HepG2 (cell line): ENCODE measurements at regions not wholly inside any gene's neighbourhood (a gene's known extent, or its start where the extent isn't known, plus 50 kb on each side); places are given as distances from the start of the nearest gene placed in this dataset.

Experiments used
- ATAC-seq: fragments of 200-7000 bp; cut with Tn5 transposase; 3 replicates; pipeline ENCODE4 v1.9.1; 2020; ENCODE audit warnings: mild to moderate bottlenecking, moderate library complexity
- BruUV-seq: library from RNA; stranded (reverse); fragments of 400-500 nt; replicated peaks from 2 replicates; lab custom pipeline; 2021; lab: Mats Ljungman, UMichigan
- CTCF ChIA-PET: fragments of 300-600 bp; formaldehyde crosslinking; extraction: SDS; loops from one replicate; lab custom pipeline; 2021; ENCODE audit warnings: low total read pairs, inconsistent platforms, low intra/inter-chr PET ratio; lab: Yijun Ruan, JAX
- POLR2A ChIA-PET: fragments of 350-600 bp; sonication (Branson Sonifier 250); formaldehyde crosslinking; loops from one replicate; lab custom pipeline; 2020; ENCODE audit warnings: antibody characterized with exemption, inconsistent platforms; lab: Yijun Ruan, JAX
- DNase-seq: peaks from one replicate; pipeline ENCODE4 v3.0.0-alpha.2; 2015; ENCODE audit warnings: low spot score
- FAIRE-seq: peaks from 3 replicates; lab custom pipeline; 2011; peaks lifted over from hg19 to GRCh38; lab: Jason Lieb, UNC
- H2AFZ ChIP-seq: one replicate; pipeline ENCODE4 v1.6.1; 2011; ENCODE audit warnings: low read length, inconsistent platforms
- H3K27ac ChIP-seq: fragments of 300-600 bp; 3 replicates; pipeline ENCODE4 v1.8.0; 2011; ENCODE audit warnings: mixed run types, mild to moderate bottlenecking, mixed read lengths, low read length, inconsistent platforms; ENCODE audit not compliant: insufficient read depth; ENCODE audit errors: extremely low read length
- H3K27me3 ChIP-seq, 2 experiments: fragments of 200-600 bp in 1 of 2; 2 replicates in 1 of 2; 3 replicates in 1 of 2; pipeline versions ENCODE4 v1.6.0 to v1.8.0; 2011; ENCODE audit warnings: low read length in 2 of 2, mild to moderate bottlenecking in 2 of 2, moderate library complexity in 2 of 2, inconsistent platforms in 1 of 2; ENCODE audit not compliant: insufficient read depth in 2 of 2, control insufficient read depth in 1 of 2
- H3K36me3 ChIP-seq, 2 experiments: fragments of 200-600 bp in 1 of 2; replicated peaks in 1 of 2; 2 replicates in 1 of 2; 3 replicates in 1 of 2; pipeline versions ENCODE4 v1.5.1 to v1.8.0; 2011; ENCODE audit warnings: low read length in 2 of 2, inconsistent platforms in 1 of 2; ENCODE audit not compliant: insufficient read depth in 2 of 2, control insufficient read depth in 1 of 2
- H3K4me1 ChIP-seq: 2 replicates; pipeline ENCODE4 v1.5.1; 2012; ENCODE audit warnings: low read length, inconsistent platforms; ENCODE audit not compliant: insufficient read depth
- H3K4me2 ChIP-seq: 2 replicates; pipeline ENCODE4 v1.6.0; 2011; ENCODE audit warnings: low read depth, low read length, inconsistent platforms
- H3K4me3 ChIP-seq, 3 experiments: fragments of 200-600 bp in 1 of 3; sonication (generic), shearing (Covaris generic) in 1 of 3; replicated peaks in 1 of 3; 2 replicates each; pipeline ENCODE4 v1.5.1; 2011 to 2016; ENCODE audit warnings: low read length in 3 of 3, inconsistent platforms in 2 of 3, low read depth in 2 of 3, mild to moderate bottlenecking in 2 of 3, control low read depth in 1 of 3, mixed read lengths in 1 of 3; ENCODE audit not compliant: insufficient read depth in 1 of 3
- H3K79me2 ChIP-seq: one replicate; pipeline ENCODE4 v1.6.1; 2011; ENCODE audit warnings: low read length, inconsistent platforms; ENCODE audit not compliant: insufficient read depth
- H3K9ac ChIP-seq: 2 replicates; pipeline ENCODE4 v1.6.0; 2011; ENCODE audit warnings: mild to moderate bottlenecking, low read depth, low read length, inconsistent platforms; ENCODE audit not compliant: insufficient read depth
- H3K9me3 ChIP-seq: 2 replicates; pipeline ENCODE4 v1.5.1; 2012; ENCODE audit warnings: mild to moderate bottlenecking, low read length
- H4K20me1 ChIP-seq: 2 replicates; pipeline ENCODE4 v1.6.0; 2011; ENCODE audit warnings: inconsistent platforms, mild to moderate bottlenecking, low read length, moderate library complexity; ENCODE audit not compliant: insufficient read depth
- ATF2 ChIP-seq: sonication (generic); formaldehyde crosslinking; IDR thresholded peaks from 2 replicates; pipeline ENCODE4 v1.4.0; 2020; ENCODE audit warnings: missing genetic modification reagents
- CREBL2 ChIP-seq: sonication (generic); formaldehyde crosslinking; IDR thresholded peaks from 2 replicates; pipeline ENCODE4 v1.8.1; 2023; ENCODE audit warnings: missing genetic modification reagents, mild to moderate bottlenecking, borderline replicate concordance
- GABPB1 ChIP-seq: IDR thresholded peaks from 2 replicates; pipeline ENCODE4 v1.6.1; 2016; ENCODE audit warnings: mild to moderate bottlenecking, missing genetic modification reagents, moderate library complexity, missing compliant biosample characterization
- HHEX ChIP-seq: IDR thresholded peaks from 2 replicates; pipeline ENCODE4 v1.6.1; 2016; ENCODE audit warnings: control low read depth
- MED1 ChIP-seq: sonication (generic); formaldehyde crosslinking; IDR thresholded peaks from 2 replicates; pipeline ENCODE4 v1.4.0; 2020; ENCODE audit warnings: missing genetic modification reagents
- POLR2G ChIP-seq: fragments of 200-400 bp; formaldehyde crosslinking; IDR thresholded peaks from 2 replicates; pipeline ENCODE4 v1.6.1; 2018; ENCODE audit warnings: mild to moderate bottlenecking, low read depth, low read length, moderate library complexity
- SMAD1 ChIP-seq: sonication (generic); formaldehyde crosslinking; IDR thresholded peaks from 2 replicates; pipeline ENCODE4 v1.4.0; 2020; ENCODE audit warnings: missing genetic modification reagents, low read depth, mild to moderate bottlenecking, borderline replicate concordance
- ZNF44 ChIP-seq: sonication (generic); formaldehyde crosslinking; IDR thresholded peaks from 2 replicates; pipeline ENCODE4 v1.5.1; 2020; ENCODE audit warnings: mild to moderate bottlenecking, missing genetic modification reagents
- ZNF724P ChIP-seq: sonication (generic); formaldehyde crosslinking; IDR thresholded peaks from 2 replicates; pipeline ENCODE4 v1.8.0; 2022; ENCODE audit warnings: missing genetic modification reagents, borderline replicate concordance
- WGBS: methylation state at CpG from one replicate; pipeline ENCODE4 v1.1.6; 2017; ENCODE audit warnings: low lambda C conversion rate; 5-methylcytosine and 5-hydroxymethylcytosine counted together
- in situ Hi-C: cut with HindIII; loops from 2 replicates; pipeline ENCODE4 v1.10.0; 2017; ENCODE audit warnings: low pct_unique_long_range_greater_than_20kb; ENCODE audit not compliant: extremely low pct_ligation_motif_present
- intact Hi-C: fragments of 100-400 bp; cut with micrococcal nuclease; formaldehyde crosslinking; loops from one replicate; pipeline ENCODE4 v1.10.0; 2022; ENCODE audit not compliant: unreplicated experiment

- Histone ChIP-seq H4K20me1 (no peaks in the 10 kb centered on the region), H3K27ac (no peak overlapping the region), H3K79me2 (no peaks in the 10 kb centered on the region), H2AFZ (no peak overlapping the region), H3K4me1 (no peaks in the 10 kb centered on the region), H3K4me2 (no peak overlapping the region), H3K9me3 (no peaks in the 10 kb centered on the region), H3K27me3 (no peaks in the 10 kb centered on the region), H3K36me3 (no peaks in the 10 kb centered on the region), H3K9ac (no peak overlapping the region), H3K4me3 (no peak overlapping the region)
- ChIA-PET POLR2A (no interaction called here), CTCF (no interaction called here)
- in situ Hi-C loops = no loop called here
- TF ChIP-seq CREBL2 (CRISPR knock-in tag) (no peak), MED1 (CRISPR knock-in tag) (no peak), ZNF44 (CRISPR knock-in tag) (no peak), ZNF724P (CRISPR knock-in tag) (no peak), POLR2G (no peak)
- 13% methylated on average over 2 of the region's 2 CpGs for WGBS
- intact Hi-C loops = no loop called here
- no TSS peak for BruUV-seq
- ATAC-seq (no peak), FAIRE-seq (no peak), DNase-seq (no peak)
These were observed 155.1 kb upstream of the FZD8 start for GRCh38 chr10:35797187-35797586.

DNA sequence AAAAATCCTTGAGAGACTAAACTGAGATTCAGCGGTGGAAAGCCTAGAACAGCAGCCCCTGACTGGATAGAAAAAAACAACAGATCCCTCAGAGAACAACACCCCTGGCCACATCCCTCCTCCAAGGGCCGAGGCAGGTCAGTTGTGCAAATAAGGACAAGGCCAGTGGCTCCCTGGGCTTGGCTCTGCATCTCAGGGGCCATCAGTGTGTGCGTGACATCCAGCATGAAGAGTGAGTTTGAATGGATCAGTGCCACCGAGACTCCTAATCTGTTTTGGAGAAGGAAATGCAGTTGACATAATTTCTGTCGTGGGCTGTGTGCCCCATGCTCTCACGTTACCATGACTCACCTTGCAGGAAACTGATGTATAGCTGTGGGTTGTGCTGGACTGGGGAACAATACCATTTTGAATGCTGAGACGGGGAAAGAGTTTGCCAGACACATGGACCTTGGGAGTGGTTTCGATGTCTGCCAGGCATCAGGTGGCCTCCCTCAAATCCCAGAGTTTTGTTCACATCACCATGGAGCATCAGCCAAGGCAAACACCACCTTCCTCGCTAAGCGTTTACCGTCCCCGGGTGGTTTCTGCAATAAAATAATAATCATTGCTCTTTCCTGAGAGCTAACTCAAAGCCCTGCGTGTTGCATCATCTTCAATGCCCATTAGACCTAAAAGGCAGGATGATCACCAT, 153.2 kb upstream of the FZD8 start:
- FAIRE-seq = no peak
- no peak overlapping the region for H3K4me3 ChIP-seq
- 30% methylated on average over 13 of the region's 13 CpGs for WGBS
- intact Hi-C loops = no loop called here
- no peak overlapping the region for H3K27ac ChIP-seq
- no peak for DNase-seq
- H3K79me2 ChIP-seq = no peaks in the 10 kb centered on the region
- ChIA-PET CTCF (no interaction called here), POLR2A (no interaction called here)
- no peaks in the 10 kb centered on the region for H3K4me1 ChIP-seq
- in situ Hi-C loops = no loop called here
- BruUV-seq = no TSS peak
- no peaks in the 10 kb centered on the region for H3K9me3 ChIP-seq
- no peak for ATAC-seq
- TF ChIP-seq ATF2 (CRISPR knock-in tag) (no peak), SMAD1 (CRISPR knock-in tag) (no peak), HHEX (CRISPR knock-in tag) (no peak), GABPB1 (CRISPR knock-in tag) (no peak)
- no peaks in the 10 kb centered on the region for H3K36me3 ChIP-seq
- H2AFZ ChIP-seq = no peak overlapping the region
- no peak overlapping the region for H3K4me2 ChIP-seq
- H3K27me3 ChIP-seq = no peaks in the 10 kb centered on the region
- H3K9ac ChIP-seq = no peak overlapping the region
- no peaks in the 10 kb centered on the region for H4K20me1 ChIP-seq
